Esophagus squamous epithelium (tissue), 4 donors: ENCODE measurements at regions not wholly inside any gene's neighbourhood (a gene's known extent, or its start where the extent isn't known, plus 50 kb on each side); places are given as distances from the start of the nearest gene placed in this dataset.

Experiments
- CTCF ChIP-seq, 6 experiments: fragments of 450-650 bp in 4 of 6; fragments of 200-600 bp in 2 of 6; sonication (generic) in 2 of 6; IDR thresholded peaks; one replicate each; pipeline ENCODE4 v1.5.1; 2016 to 2019; ENCODE audit warnings: antibody characterized with exemption in 6 of 6, mild to moderate bottlenecking in 4 of 6, moderate library complexity in 4 of 6
- POLR2A ChIP-seq, 4 donors: fragments of 450-650 bp; IDR thresholded peaks; one replicate each; pipeline ENCODE4 v1.6.1; 2017; ENCODE audit warnings: antibody characterized with exemption in 4 of 4, mild to moderate bottlenecking in 4 of 4, moderate library complexity in 3 of 4

- TF ChIP-seq CTCF (IDR thresholded peaks at IDR 0.05) (no peak), POLR2A (IDR thresholded peaks at IDR 0.05) (no peak)
Measured at GRCh38 chr14:82425261-82425660, 891.6 kb upstream of the SEL1L start.
